Hepatocyte (in vitro differentiated cells): ENCODE measurements at regions not wholly inside any gene's neighbourhood (a gene's known extent, or its start where the extent isn't known, plus 50 kb on each side); places are given as distances from the start of the nearest gene placed in this dataset.

ENCODE experiments used
- CTCF ChIP-seq: fragments of 200-600 bp; sonication (generic); IDR thresholded peaks from 2 replicates; pipeline ENCODE4 v1.5.1; 2016; ENCODE audit warnings: antibody characterized with exemption, mild to moderate bottlenecking; ENCODE audit not compliant: poor library complexity
- EZH2 ChIP-seq: fragments of 200-600 bp; sonication (generic); IDR thresholded peaks from 2 replicates; pipeline ENCODE4 v1.6.1; 2016; ENCODE audit warnings: antibody characterized with exemption, mild to moderate bottlenecking, borderline replicate concordance
- EZH2phosphoT487 ChIP-seq: fragments of 200-600 bp; sonication (generic); IDR thresholded peaks from one replicate; pipeline ENCODE4 v1.6.1; 2018; ENCODE audit warnings: antibody characterized with exemption, mild to moderate bottlenecking, low read depth, moderate library complexity; ENCODE audit not compliant: unreplicated experiment, severe bottlenecking

GRCh38 chr11:116077092-116077491, 572.9 kb upstream of the CADM1 start:
- TF ChIP-seq CTCF, result no peak
- TF ChIP-seq EZH2, result no peak
- TF ChIP-seq EZH2phosphoT487, result no peak
